ENCODE measurements at regions not wholly inside any gene's neighbourhood (a gene's known extent, or its start where the extent isn't known, plus 50 kb on each side); places are given as distances from the start of the nearest gene placed in this dataset.

DNA sequence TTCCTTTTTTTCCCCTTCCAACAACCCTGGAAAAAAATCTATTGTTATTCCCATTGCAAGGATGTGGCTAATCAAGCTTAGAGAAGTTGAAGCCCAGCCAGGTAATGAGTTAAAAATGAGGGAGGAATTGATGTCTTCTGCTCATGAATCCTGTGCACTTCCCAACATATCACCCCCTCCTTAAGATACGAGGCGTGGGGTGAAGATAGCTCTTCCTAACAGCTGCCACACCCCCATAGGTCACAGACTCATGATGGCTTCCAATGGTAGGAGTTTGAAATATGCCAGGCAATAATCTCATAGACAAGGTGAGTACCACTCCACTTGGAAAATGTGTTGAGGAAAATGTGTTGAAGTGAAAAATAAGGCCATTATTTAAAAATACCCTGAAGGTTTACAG lies 71.3 kb upstream of the HECW1 start:
- Histone ChIP-seq H3K9me3 (ENCODE audit: insufficient read depth in 2 of 2, low read depth in 1 of 2, low read length in 1 of 2) (no peaks in the 10 kb centered on the region), H3K27me3 (replicated peaks in 1 of 4; ENCODE audit: control insufficient read depth in 3 of 4, extremely low read depth in 1 of 4, insufficient read depth in 3 of 4, low read length in 3 of 4) (no peaks in the 10 kb centered on the region; a peak in 1 of 7 replicates), H4K20me1 (replicated peaks in 1 of 2; ENCODE audit: control insufficient read depth in 1 of 2, insufficient read depth in 2 of 2, low read length in 2 of 2) (no peaks in the 10 kb centered on the region), H4K8ac (ENCODE audit: extremely low read depth, insufficient read depth, low read length) (no peak overlapping the region), H2BK15ac (ENCODE audit: low read length) (no peak overlapping the region), H3K27ac (ENCODE audit: low read depth, low read length) (no peak overlapping the region), H2BK12ac (ENCODE audit: low read depth, low read length) (no peak overlapping the region), H2BK5ac (ENCODE audit: low read depth, low read length) (no peak overlapping the region), H3K23ac (ENCODE audit: insufficient read length) (no peak overlapping the region), H4K91ac (replicated peaks; ENCODE audit: insufficient read length, low read length) (no peak overlapping the region), H3K79me2 (ENCODE audit: control insufficient read depth in 1 of 2, insufficient read depth in 2 of 2, low read length in 2 of 2) (no peaks in the 10 kb centered on the region), H3K79me1 (ENCODE audit: low read depth, low read length) (no peaks in the 10 kb centered on the region), H2BK120ac (replicated peaks; ENCODE audit: low read depth, low read length) (no peak overlapping the region), H3K4me2 (ENCODE audit: insufficient read depth in 1 of 2, low read depth in 2 of 2, low read length in 2 of 2) (no peak overlapping the region), H4K5ac (ENCODE audit: insufficient read length, low read depth, low read length) (no peak overlapping the region), H3K4ac (replicated peaks; ENCODE audit: insufficient read length, low read depth, low read length) (no peak overlapping the region), H2AK5ac (ENCODE audit: low read depth, low read length) (no peak overlapping the region), H3K14ac (ENCODE audit: insufficient read length) (no peak overlapping the region), H2BK20ac (ENCODE audit: low read length) (no peak overlapping the region), H3K23me2 (ENCODE audit: low read depth, low read length) (no peaks in the 10 kb centered on the region), H2AFZ (ENCODE audit: low read length) (no peak overlapping the region), H3K9ac (replicated peaks in 1 of 4; ENCODE audit: extremely low read depth in 1 of 4, low read depth in 3 of 4, low read length in 3 of 4) (no peak overlapping the region), H3K4me3 (ENCODE audit: extremely low read depth in 1 of 4, insufficient read depth in 2 of 4, low read depth in 3 of 4, low read length in 4 of 4) (no peak overlapping the region), H3K56ac (replicated peaks; ENCODE audit: insufficient read length, low read depth, low read length) (no peak overlapping the region), H3K4me1 (replicated peaks in 1 of 4; ENCODE audit: control insufficient read depth in 3 of 4, insufficient read depth in 4 of 4, low read length in 3 of 4) (peaks cover 0 to 4% (median 3%) of the 10 kb centered on the region in 4 experiments; a peak in 2 of 7 replicates), H3K36me3 (ENCODE audit: control insufficient read depth in 2 of 4, insufficient read depth in 4 of 4, low read length in 3 of 4) (no peaks in the 10 kb centered on the region; a peak in 1 of 8 replicates), H3K18ac (ENCODE audit: extremely low read depth, low read length) (no peak overlapping the region)
- ChIA-PET POLR2A (ENCODE audit: partially characterized antibody) (no interaction called here), CTCF (ENCODE audit: partially characterized antibody) (interaction anchor here (1.5 to 2.4 kb wide), 2 partner anchors 15 kb away, joined by 4 to 7 read pairs; no protein-coding TSS in a partner anchor)
- FAIRE-seq (no peak), DNase-seq (ENCODE audit: low read depth in 1 of 2, low spot score in 2 of 2) (no peak)
- 81% methylated on average over 2 of the region's 2 CpGs; no CpG with 5 or more reads in 1 of the 2 experiments for WGBS, 2 experiments (ENCODE audit: extremely low coverage in 1 of 2, insufficient coverage in 1 of 2, insufficient read length in 1 of 2, insufficient replicate concordance in 2 of 2, low coverage in 1 of 2, low lambda C conversion rate in 2 of 2, missing lambda C conversion rate in 1 of 2)
- TF ChIP-seq POLR2A (IDR thresholded peaks at IDR 0.05; ENCODE audit: control extremely low read depth in 1 of 2, low read depth in 2 of 2, low read length in 2 of 2) (no peak), POU5F1 (IDR thresholded peaks at IDR 0.05; ENCODE audit: low read depth, low read length) (no peak), SIN3A (conservative IDR thresholded peaks at IDR 0.05 in 1 of 2, IDR thresholded peaks at IDR 0.05 in 1 of 2; ENCODE audit: low read depth in 1 of 2, low read length in 2 of 2) (no peak), BACH1 (IDR thresholded peaks at IDR 0.05; ENCODE audit: low read length) (no peak), TAF1 (IDR thresholded peaks at IDR 0.05; ENCODE audit: low read depth, low read length) (no peak), TEAD4 (IDR thresholded peaks at IDR 0.05; ENCODE audit: low read depth, low read length) (no peak), ASH2L (IDR thresholded peaks at IDR 0.05; ENCODE audit: low read length) (no peak), YY1 (IDR thresholded peaks at IDR 0.05; ENCODE audit: low read depth, low read length) (no peak), MAFK (IDR thresholded peaks at IDR 0.05; ENCODE audit: low read depth, low read length) (no peak), TAF7 (optimal IDR thresholded peaks at IDR 0.05; ENCODE audit: borderline replicate concordance, low read depth, low read length) (no peak), EP300 (IDR thresholded peaks at IDR 0.05; ENCODE audit: borderline replicate concordance in 1 of 2, low read depth in 2 of 2, low read length in 2 of 2) (no peak), KDM4A (IDR thresholded peaks at IDR 0.05; ENCODE audit: low read depth, low read length, severe bottlenecking) (no peak), SIX5 (IDR thresholded peaks at IDR 0.05; ENCODE audit: low read depth, low read length) (no peak), POLR2AphosphoS5 (IDR thresholded peaks at IDR 0.05; ENCODE audit: low read depth, low read length) (no peak)
- TF ChIP-seq, protein P1, sequence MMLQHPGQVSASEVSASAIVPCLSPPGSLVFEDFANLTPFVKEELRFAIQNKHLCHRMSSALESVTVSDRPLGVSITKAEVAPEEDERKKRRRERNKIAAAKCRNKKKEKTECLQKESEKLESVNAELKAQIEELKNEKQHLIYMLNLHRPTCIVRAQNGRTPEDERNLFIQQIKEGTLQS (IDR thresholded peaks at IDR 0.05; ENCODE audit: insufficient read depth, low read depth, low read length) = no peak

Data from H1 (cell line).